ENCODE measurements at regions not wholly inside any gene's neighbourhood (a gene's known extent, or its start where the extent isn't known, plus 50 kb on each side); places are given as distances from the start of the nearest gene placed in this dataset.

DNA sequence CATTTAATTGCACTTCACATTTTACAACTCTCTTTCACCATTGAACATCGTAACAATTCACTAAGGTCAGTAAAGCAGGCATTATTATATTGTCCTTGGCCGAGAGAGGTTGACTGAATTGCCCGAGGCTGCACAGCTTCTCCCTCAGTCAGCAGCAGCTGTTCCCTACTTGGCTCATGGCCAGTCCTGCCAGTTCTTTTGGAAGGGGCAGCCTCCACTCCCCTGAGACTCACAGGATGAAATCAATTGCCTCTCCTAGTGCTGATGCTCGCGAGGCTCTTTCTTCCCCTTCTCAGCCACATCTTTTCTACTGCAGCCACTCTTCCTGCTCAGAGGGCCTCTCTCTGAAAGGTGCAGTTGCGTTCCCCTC lies 79.9 kb upstream of the KCNA1 start:
- Histone ChIP-seq H3K27ac (ENCODE audit: insufficient read depth, low read depth, low read length) (no peak overlapping the region), H3K79me2 (ENCODE audit: control insufficient read depth, insufficient read depth, low read length) (no peaks in the 10 kb centered on the region), H3K27me3 (ENCODE audit: control insufficient read depth in 2 of 2, insufficient read depth in 2 of 2, low read length in 2 of 2) (peaks cover 0 to 3% of the 10 kb centered on the region in 2 experiments), H3K9me3 (replicated peaks; ENCODE audit: control insufficient read depth, insufficient read depth, low read length) (no peaks in the 10 kb centered on the region), H3K36me3 (ENCODE audit: control insufficient read depth in 2 of 2, extremely low read depth in 1 of 2, insufficient read depth in 2 of 2, low read length in 2 of 2) (no peaks in the 10 kb centered on the region), H3K4me1 (ENCODE audit: control insufficient read depth, extremely low read depth, insufficient read depth, low read length) (peaks cover 11% of the 10 kb centered on the region), H3K9ac (replicated peaks; ENCODE audit: extremely low read depth, insufficient read depth, low read length) (no peak overlapping the region), H3K4me2 (ENCODE audit: insufficient read depth, low read length) (no peak overlapping the region), H3K9me1 (replicated peaks; ENCODE audit: control insufficient read depth, extremely low read depth, insufficient read depth, low read length) (no peaks in the 10 kb centered on the region), H2AFZ (ENCODE audit: low read depth, low read length) (no peak overlapping the region), H4K20me1 (replicated peaks; ENCODE audit: control insufficient read depth, extremely low read depth, insufficient read depth, low read length) (no peaks in the 10 kb centered on the region), H3K4me3 (replicated peaks in 1 of 3; ENCODE audit: insufficient read depth in 1 of 3, low read depth in 1 of 3, low read length in 3 of 3) (no peak overlapping the region)
- CTCF ChIA-PET = interaction anchor here (2.2 kb wide), 1 partner anchor 26 kb away, joined by 6 read pairs; no protein-coding TSS in a partner anchor
- no peak for TF ChIP-seq JUN (IDR thresholded peaks at IDR 0.05; ENCODE audit: borderline replicate concordance, insufficient read depth, insufficient read length, low read depth)
- no peak for TF ChIP-seq FOS (IDR thresholded peaks at IDR 0.05; ENCODE audit: borderline replicate concordance, insufficient read depth, low read length)
- TF ChIP-seq, protein P1, sequence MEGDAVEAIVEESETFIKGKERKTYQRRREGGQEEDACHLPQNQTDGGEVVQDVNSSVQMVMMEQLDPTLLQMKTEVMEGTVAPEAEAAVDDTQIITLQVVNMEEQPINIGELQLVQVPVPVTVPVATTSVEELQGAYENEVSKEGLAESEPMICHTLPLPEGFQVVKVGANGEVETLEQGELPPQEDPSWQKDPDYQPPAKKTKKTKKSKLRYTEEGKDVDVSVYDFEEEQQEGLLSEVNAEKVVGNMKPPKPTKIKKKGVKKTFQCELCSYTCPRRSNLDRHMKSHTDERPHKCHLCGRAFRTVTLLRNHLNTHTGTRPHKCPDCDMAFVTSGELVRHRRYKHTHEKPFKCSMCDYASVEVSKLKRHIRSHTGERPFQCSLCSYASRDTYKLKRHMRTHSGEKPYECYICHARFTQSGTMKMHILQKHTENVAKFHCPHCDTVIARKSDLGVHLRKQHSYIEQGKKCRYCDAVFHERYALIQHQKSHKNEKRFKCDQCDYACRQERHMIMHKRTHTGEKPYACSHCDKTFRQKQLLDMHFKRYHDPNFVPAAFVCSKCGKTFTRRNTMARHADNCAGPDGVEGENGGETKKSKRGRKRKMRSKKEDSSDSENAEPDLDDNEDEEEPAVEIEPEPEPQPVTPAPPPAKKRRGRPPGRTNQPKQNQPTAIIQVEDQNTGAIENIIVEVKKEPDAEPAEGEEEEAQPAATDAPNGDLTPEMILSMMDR (IDR thresholded peaks at IDR 0.05; ENCODE audit: extremely low read depth in 1 of 2, insufficient read depth in 1 of 2, low read depth in 1 of 2, low read length in 2 of 2) = no peak
- TF ChIP-seq EZH2 (IDR thresholded peaks at IDR 0.05; ENCODE audit: borderline replicate concordance, low read depth, low read length, severe bottlenecking) = no peak
- TF ChIP-seq POLR2AphosphoS5 (IDR thresholded peaks at IDR 0.05; ENCODE audit: insufficient read depth, low read depth, low read length) = no peak
- no peak for TF ChIP-seq GATA2 (IDR thresholded peaks at IDR 0.05; ENCODE audit: insufficient read depth, insufficient read length, low read depth, low read length)
- TF ChIP-seq, protein P2, sequence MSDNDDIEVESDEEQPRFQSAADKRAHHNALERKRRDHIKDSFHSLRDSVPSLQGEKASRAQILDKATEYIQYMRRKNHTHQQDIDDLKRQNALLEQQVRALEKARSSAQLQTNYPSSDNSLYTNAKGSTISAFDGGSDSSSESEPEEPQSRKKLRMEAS (IDR thresholded peaks at IDR 0.05; ENCODE audit: insufficient read depth, insufficient read length) = no peak
- TF ChIP-seq MYC (IDR thresholded peaks at IDR 0.05; ENCODE audit: low read depth, low read length) = no peak
- TF ChIP-seq POLR2A (IDR thresholded peaks at IDR 0.05; ENCODE audit: low read depth, low read length) = no peak
- FAIRE-seq (no peak), DNase-seq (ENCODE audit: low read depth, low spot score) (no peak)
- intact Hi-C loops (cut with micrococcal nuclease) = no loop called here
- dilution Hi-C loops (cut with MboI; ENCODE audit: extremely low pct_ligation_motif_present, low sequenced_read_pairs) = no loop called here
- no TSS peak for BruUV-seq (replicated peaks)
- POLR2A ChIA-PET = no interaction called here

Data from endothelial cell of umbilical vein (primary cell).